Esophagus muscularis mucosa (tissue), 4 donors: ENCODE measurements at regions not wholly inside any gene's neighbourhood (a gene's known extent, or its start where the extent isn't known, plus 50 kb on each side); places are given as distances from the start of the nearest gene placed in this dataset.

Experiments
- DNase-seq: peaks from one replicate; pipeline ENCODE4 v3.0.0-alpha.2; 2017; ENCODE audit errors: extremely low spot score
- H3K27ac ChIP-seq, 4 donors: fragments of 200-600 bp; sonication (generic); replicated peaks in 1 of 4; 1 replicate in 3 of 4; 2 replicates in 1 of 4; pipeline ENCODE4 v1.5.1; 2016 to 2019; ENCODE audit warnings: mild to moderate bottlenecking in 1 of 4
- H3K27me3 ChIP-seq, 4 donors: fragments of 200-600 bp; sonication (generic); one replicate each; pipeline versions ENCODE4 v1.5.1 to v1.6.0; 2016 to 2019
- H3K36me3 ChIP-seq, 4 donors: fragments of 200-600 bp; sonication (generic); one replicate each; pipeline ENCODE4 v1.5.1; 2016 to 2019
- H3K4me1 ChIP-seq, 4 donors: fragments of 200-600 bp; sonication (generic); one replicate each; pipeline ENCODE4 v1.5.1; 2016 to 2019
- H3K4me3 ChIP-seq, 4 donors: fragments of 200-600 bp; sonication (generic); 1 replicate in 2 of 4; 2 replicates in 2 of 4; pipeline ENCODE4 v1.5.1; 2016 to 2019; ENCODE audit warnings: mild to moderate bottlenecking in 4 of 4, moderate library complexity in 1 of 4
- H3K9me3 ChIP-seq, 4 donors: fragments of 200-600 bp; sonication (generic); 1 replicate in 3 of 4; 2 replicates in 1 of 4; pipeline ENCODE4 v1.5.1; 2016 to 2019
- EP300 ChIP-seq: sonication (generic); formaldehyde crosslinking; IDR thresholded peaks from one replicate; pipeline ENCODE4 v1.6.1; 2017; ENCODE audit warnings: antibody characterized with exemption
- POLR2A ChIP-seq: fragments of 450-650 bp; IDR thresholded peaks from one replicate; pipeline ENCODE4 v1.6.1; 2017; ENCODE audit warnings: antibody characterized with exemption, moderate library complexity, mild to moderate bottlenecking, low read depth
- POLR2AphosphoS5 ChIP-seq, 2 donors: sonication (generic); formaldehyde crosslinking; IDR thresholded peaks; one replicate each; pipeline ENCODE4 v1.6.1; 2017; ENCODE audit warnings: antibody characterized with exemption in 2 of 2
- WGBS: methylation state at CpG from one replicate; pipeline ENCODE4 v1.1.5; 2018; 5-methylcytosine and 5-hydroxymethylcytosine counted together
- intact Hi-C: fragments of 100-400 bp; cut with DNase I; formaldehyde crosslinking; loops from one replicate; pipeline ENCODE4 v1.15.1; 2023
- TF ChIP-seq, protein P1 (sequence below), 3 experiments: fragments of 200-600 bp in 2 of 3; fragments of 450-650 bp in 1 of 3; sonication (generic) in 2 of 3; IDR thresholded peaks; one replicate each; pipeline ENCODE4 v1.5.1; 2017 to 2019; ENCODE audit warnings: antibody characterized with exemption in 3 of 3, mild to moderate bottlenecking in 2 of 3, moderate library complexity in 1 of 3

DNA sequence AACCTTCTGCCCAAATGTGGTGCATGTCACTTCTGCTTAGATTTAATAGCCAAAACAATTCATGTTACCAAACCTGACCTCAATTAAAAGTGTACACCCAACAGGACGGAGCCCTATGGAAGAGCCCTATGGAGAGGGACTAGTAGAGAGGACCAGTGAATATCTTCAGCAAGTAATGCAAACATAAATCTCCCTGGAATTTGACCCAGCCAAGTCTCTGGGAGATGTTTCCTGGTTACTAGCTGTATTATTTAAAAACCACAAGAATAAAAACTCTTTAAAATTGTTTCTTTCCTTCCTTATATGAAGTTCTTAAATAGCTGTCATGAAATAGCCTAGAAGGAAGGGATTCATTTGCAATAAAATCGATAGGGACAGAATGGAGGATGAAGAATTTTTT lies 255.8 kb downstream of the CDH11 start:
- intact Hi-C loops: no loop called here
- TF ChIP-seq EP300 (no peak), POLR2A (no peak), POLR2AphosphoS5 (IDR thresholded peaks at IDR 0.05) (no peak)
- TF ChIP-seq, protein P1, sequence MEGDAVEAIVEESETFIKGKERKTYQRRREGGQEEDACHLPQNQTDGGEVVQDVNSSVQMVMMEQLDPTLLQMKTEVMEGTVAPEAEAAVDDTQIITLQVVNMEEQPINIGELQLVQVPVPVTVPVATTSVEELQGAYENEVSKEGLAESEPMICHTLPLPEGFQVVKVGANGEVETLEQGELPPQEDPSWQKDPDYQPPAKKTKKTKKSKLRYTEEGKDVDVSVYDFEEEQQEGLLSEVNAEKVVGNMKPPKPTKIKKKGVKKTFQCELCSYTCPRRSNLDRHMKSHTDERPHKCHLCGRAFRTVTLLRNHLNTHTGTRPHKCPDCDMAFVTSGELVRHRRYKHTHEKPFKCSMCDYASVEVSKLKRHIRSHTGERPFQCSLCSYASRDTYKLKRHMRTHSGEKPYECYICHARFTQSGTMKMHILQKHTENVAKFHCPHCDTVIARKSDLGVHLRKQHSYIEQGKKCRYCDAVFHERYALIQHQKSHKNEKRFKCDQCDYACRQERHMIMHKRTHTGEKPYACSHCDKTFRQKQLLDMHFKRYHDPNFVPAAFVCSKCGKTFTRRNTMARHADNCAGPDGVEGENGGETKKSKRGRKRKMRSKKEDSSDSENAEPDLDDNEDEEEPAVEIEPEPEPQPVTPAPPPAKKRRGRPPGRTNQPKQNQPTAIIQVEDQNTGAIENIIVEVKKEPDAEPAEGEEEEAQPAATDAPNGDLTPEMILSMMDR (IDR thresholded peaks at IDR 0.05): no peak

DNA sequence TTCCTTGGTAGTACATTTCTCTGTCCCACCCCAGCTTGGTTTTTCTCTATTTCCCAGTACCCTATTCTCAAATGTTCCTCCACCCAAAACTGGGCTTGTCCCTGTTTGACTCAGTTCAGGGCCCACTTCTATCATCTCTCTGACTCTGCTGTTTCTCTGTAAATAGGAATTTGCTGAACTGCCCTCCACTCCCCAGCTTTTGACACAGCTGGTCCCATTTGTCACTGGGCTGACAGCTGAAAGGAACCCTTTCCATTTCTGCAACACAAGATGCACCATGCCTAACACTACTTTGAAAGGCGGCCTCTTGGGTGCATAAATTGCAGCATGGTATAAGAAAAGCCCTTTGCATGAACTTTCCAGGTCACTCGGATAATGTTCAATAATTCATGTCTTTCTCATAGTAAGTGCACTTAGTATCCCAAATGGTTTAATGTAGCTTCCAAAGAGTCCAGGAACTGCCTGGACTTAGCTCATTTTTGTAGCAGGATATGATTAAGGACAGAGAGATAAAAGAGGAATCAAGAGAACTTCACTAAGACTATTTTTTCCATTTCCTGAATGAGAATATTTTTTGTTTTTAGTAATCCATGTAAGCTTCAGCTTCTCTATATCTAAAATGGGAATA lies 256.7 kb downstream of the CDH11 start:
- no peak overlapping the region for H3K4me3 ChIP-seq
- no peaks in the 10 kb centered on the region for H3K9me3 ChIP-seq
- H3K27me3 ChIP-seq: no peaks in the 10 kb centered on the region
- no peak for DNase-seq
- 87% methylated on average over 2 of the region's 2 CpGs for WGBS
- H3K27ac ChIP-seq: no peak overlapping the region
- H3K36me3 ChIP-seq: no peaks in the 10 kb centered on the region
- peaks cover 3 to 12% (median 10%) of the 10 kb centered on the region in 4 donors for H3K4me1 ChIP-seq
- TF ChIP-seq POLR2AphosphoS5 (IDR thresholded peaks at IDR 0.05) (no peak), POLR2A (no peak), EP300 (no peak)
- TF ChIP-seq, protein P1 (IDR thresholded peaks at IDR 0.05): no peak
- intact Hi-C loops: no loop called here

More for the DNA sequence above, 255.8 kb downstream of the CDH11 start:
- Histone ChIP-seq H3K27me3 (no peaks in the 10 kb centered on the region), H3K4me1 (peaks cover 3 to 12% (median 10%) of the 10 kb centered on the region in 4 donors), H3K36me3 (no peaks in the 10 kb centered on the region), H3K27ac (no peak overlapping the region), H3K9me3 (no peaks in the 10 kb centered on the region), H3K4me3 (no peak overlapping the region)
- DNase-seq: no peak
- 80% methylated on average over 2 of the region's 2 CpGs for WGBS

GRCh38 chr16:64864232-64864809 lies 257.5 kb downstream of the CDH11 start:
- DNase-seq: no peak
- WGBS: 9% methylated on average over 5 of the region's 5 CpGs
- intact Hi-C loops: no loop called here
- Histone ChIP-seq H3K4me3 (no peak overlapping the region), H3K9me3 (no peaks in the 10 kb centered on the region), H3K27me3 (no peaks in the 10 kb centered on the region), H3K27ac (peak overlapping the region in 1 of 4 donors; percentile 20), H3K4me1 (peaks cover 3 to 12% (median 10%) of the 10 kb centered on the region in 4 donors), H3K36me3 (no peaks in the 10 kb centered on the region)
- TF ChIP-seq EP300: no peak
- TF ChIP-seq POLR2A: no peak

- TF ChIP-seq POLR2AphosphoS5 (IDR thresholded peaks at IDR 0.05) (no peak), EP300 (no peak), POLR2A (no peak)
- TF ChIP-seq, protein P1 (IDR thresholded peaks at IDR 0.05): no peak
- DNase-seq: no peak
- Histone ChIP-seq H3K27me3 (no peaks in the 10 kb centered on the region), H3K36me3 (no peaks in the 10 kb centered on the region), H3K9me3 (no peaks in the 10 kb centered on the region), H3K27ac (no peak overlapping the region), H3K4me1 (no peaks in the 10 kb centered on the region), H3K4me3 (no peak overlapping the region)
- 91% methylated on average over 1 of the region's 1 CpG for WGBS
- intact Hi-C loops: no loop called here
Measured at GRCh38 chr16:64858076-64858475, 263.8 kb downstream of the CDH11 start.

DNA sequence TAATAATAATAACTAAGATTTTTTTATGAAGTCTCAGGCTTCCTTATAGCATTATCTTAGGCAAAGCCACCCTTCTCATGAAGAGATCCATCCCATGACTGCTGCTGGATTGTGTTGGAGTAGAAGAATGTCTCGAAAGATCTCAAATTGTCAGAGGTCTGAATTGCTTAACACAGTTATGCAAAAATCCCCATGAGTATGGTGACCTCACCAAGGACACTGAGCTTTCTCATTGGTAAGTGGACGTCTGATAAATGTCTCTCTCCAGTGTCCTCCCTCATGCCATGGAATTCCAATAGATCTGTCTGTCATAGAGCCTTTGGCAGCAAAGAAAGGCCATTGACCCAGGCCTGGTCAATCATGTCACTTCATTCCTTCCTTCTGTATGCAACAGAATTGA lies 264.5 kb downstream of the CDH11 start:
- Histone ChIP-seq H3K4me3 (no peak overlapping the region), H3K36me3 (no peaks in the 10 kb centered on the region), H3K27ac (no peak overlapping the region), H3K4me1 (no peaks in the 10 kb centered on the region), H3K9me3 (no peaks in the 10 kb centered on the region), H3K27me3 (no peaks in the 10 kb centered on the region)
- TF ChIP-seq POLR2AphosphoS5 (IDR thresholded peaks at IDR 0.05): no peak
- no peak for TF ChIP-seq POLR2A
- TF ChIP-seq, protein P1 (IDR thresholded peaks at IDR 0.05): no peak
- TF ChIP-seq EP300: no peak
- WGBS: 86% methylated on average over 2 of the region's 2 CpGs
- intact Hi-C loops: no loop called here
- no peak for DNase-seq
